Peyer's patch (tissue), 4 donors: ENCODE measurements at regions not wholly inside any gene's neighbourhood (a gene's known extent, or its start where the extent isn't known, plus 50 kb on each side); places are given as distances from the start of the nearest gene placed in this dataset.

ENCODE experiments used
- DNase-seq, 3 donors: peaks; one replicate each; pipeline ENCODE4 v3.0.0-alpha.2; 2017 to 2019
- H3K27ac ChIP-seq, 4 donors: fragments of 200-600 bp; sonication (generic); one replicate each; pipeline ENCODE4 v1.5.1; 2016 to 2019
- H3K27me3 ChIP-seq, 2 donors: fragments of 200-600 bp; sonication (generic); one replicate each; pipeline ENCODE4 v1.5.1; 2019
- H3K36me3 ChIP-seq, 3 donors: fragments of 200-600 bp; sonication (generic); one replicate each; pipeline ENCODE4 v1.5.1; 2016 to 2019
- H3K4me1 ChIP-seq, 4 donors: fragments of 200-600 bp; sonication (generic); one replicate each; pipeline ENCODE4 v1.5.1; 2016 to 2019
- H3K4me3 ChIP-seq, 4 donors: fragments of 200-600 bp; sonication (generic); 1 replicate in 3 of 4; 2 replicates in 1 of 4; pipeline ENCODE4 v1.5.1; 2016 to 2019; ENCODE audit warnings: mild to moderate bottlenecking in 1 of 4
- H3K9me3 ChIP-seq, 4 donors: fragments of 200-600 bp; sonication (generic); one replicate each; pipeline ENCODE4 v1.5.1; 2016 to 2019; ENCODE audit warnings: mild to moderate bottlenecking in 1 of 4
- CTCF ChIP-seq, 6 experiments: fragments of 450-650 bp in 4 of 6; fragments of 200-600 bp in 2 of 6; sonication (generic) in 1 of 6; IDR thresholded peaks; one replicate each; pipeline ENCODE4 v1.5.1; 2017 to 2019; ENCODE audit warnings: antibody characterized with exemption in 6 of 6, mild to moderate bottlenecking in 3 of 6, moderate library complexity in 1 of 6
- POLR2A ChIP-seq, 2 donors: fragments of 450-650 bp; IDR thresholded peaks; one replicate each; pipeline ENCODE4 v1.5.1; 2017; ENCODE audit warnings: antibody characterized with exemption in 2 of 2, mild to moderate bottlenecking in 2 of 2, moderate library complexity in 2 of 2

GRCh38 chr12:27183342-27183741 is 60.7 kb upstream of the STK38L start:
- Histone ChIP-seq H3K27me3 (no peaks in the 10 kb centered on the region), H3K36me3 (no peaks in the 10 kb centered on the region), H3K4me1 (no peaks in the 10 kb centered on the region), H3K4me3 (no peak overlapping the region), H3K9me3 (no peaks in the 10 kb centered on the region), H3K27ac (no peak overlapping the region)
- no peak for TF ChIP-seq POLR2A (IDR thresholded peaks at IDR 0.05)
- no peak for TF ChIP-seq CTCF (IDR thresholded peaks at IDR 0.05)
- DNase-seq = no peak

- H3K9me3 ChIP-seq = no peaks in the 10 kb centered on the region
- H3K36me3 ChIP-seq = no peaks in the 10 kb centered on the region
- H3K4me1 ChIP-seq = no peaks in the 10 kb centered on the region
- TF ChIP-seq CTCF (IDR thresholded peaks at IDR 0.05) (no peak), POLR2A (IDR thresholded peaks at IDR 0.05) (no peak)
- peak overlapping the region in 1 of 4 donors; percentile 18 for H3K27ac ChIP-seq
- DNase-seq = no peak
- no peaks in the 10 kb centered on the region for H3K27me3 ChIP-seq
- H3K4me3 ChIP-seq = no peak overlapping the region
Observed at GRCh38 chr12:27185234-27186021, 58.7 kb upstream of the STK38L start.

- DNase-seq = no peak
- no peak overlapping the region for H3K4me3 ChIP-seq
- TF ChIP-seq POLR2A (IDR thresholded peaks at IDR 0.05) = no peak
- H3K27ac ChIP-seq = peak overlapping the region in 1 of 4 donors; percentile 18
- no peaks in the 10 kb centered on the region for H3K27me3 ChIP-seq
- peaks cover 0 to 6% (median 0%) of the 10 kb centered on the region in 4 donors for H3K4me1 ChIP-seq
- H3K36me3 ChIP-seq = no peaks in the 10 kb centered on the region
- H3K9me3 ChIP-seq = no peaks in the 10 kb centered on the region
Observed at GRCh38 chr12:27186022-27186839, 57.9 kb upstream of the STK38L start.

GRCh38 chr12:27187697-27188096 is 56.4 kb upstream of the STK38L start:
- H3K4me3 ChIP-seq = no peak overlapping the region
- H3K9me3 ChIP-seq = no peaks in the 10 kb centered on the region
- no peaks in the 10 kb centered on the region for H3K36me3 ChIP-seq
- TF ChIP-seq CTCF (IDR thresholded peaks at IDR 0.05) (no peak), POLR2A (IDR thresholded peaks at IDR 0.05) (no peak)
- H3K27ac ChIP-seq = no peak overlapping the region
- H3K27me3 ChIP-seq = no peaks in the 10 kb centered on the region
- H3K4me1 ChIP-seq = peaks cover 0 to 9% (median 0%) of the 10 kb centered on the region in 4 donors
- no peak for DNase-seq

- Histone ChIP-seq H3K4me3 (no peak overlapping the region), H3K27me3 (no peaks in the 10 kb centered on the region), H3K9me3 (no peaks in the 10 kb centered on the region), H3K36me3 (no peaks in the 10 kb centered on the region), H3K27ac (peak overlapping the region in 2 of 4 donors; percentile 38 to 55), H3K4me1 (peaks cover 0 to 23% (median 0%) of the 10 kb centered on the region in 4 donors)
- no peak for DNase-seq
- TF ChIP-seq CTCF (IDR thresholded peaks at IDR 0.05) (no peak), POLR2A (IDR thresholded peaks at IDR 0.05) (no peak)
Observed at GRCh38 chr12:27190761-27191160, 53.3 kb upstream of the STK38L start.

- Histone ChIP-seq H3K4me3 (no peak overlapping the region), H3K27ac (peak overlapping the region in 2 of 4 donors; percentile 31 to 79), H3K27me3 (no peaks in the 10 kb centered on the region), H3K4me1 (peaks cover 0 to 23% (median 0%) of the 10 kb centered on the region in 4 donors), H3K9me3 (no peaks in the 10 kb centered on the region), H3K36me3 (no peaks in the 10 kb centered on the region)
- TF ChIP-seq CTCF (IDR thresholded peaks at IDR 0.05) (no peak), POLR2A (IDR thresholded peaks at IDR 0.05) (no peak)
- no peak for DNase-seq
Observed at GRCh38 chr12:27191531-27191930, 52.6 kb upstream of the STK38L start.
